HG02981 (cell line): ENCODE measurements at regions not wholly inside any gene's neighbourhood (a gene's known extent, or its start where the extent isn't known, plus 50 kb on each side); places are given as distances from the start of the nearest gene placed in this dataset.

ENCODE experiments used
- ATAC-seq: cut with Tn5 transposase; IDR thresholded peaks from one replicate; pipeline ENCODE4 v1.9.1; 2021; ENCODE audit warnings: mild to moderate bottlenecking, moderate library complexity; ENCODE audit not compliant: unreplicated experiment

DNA sequence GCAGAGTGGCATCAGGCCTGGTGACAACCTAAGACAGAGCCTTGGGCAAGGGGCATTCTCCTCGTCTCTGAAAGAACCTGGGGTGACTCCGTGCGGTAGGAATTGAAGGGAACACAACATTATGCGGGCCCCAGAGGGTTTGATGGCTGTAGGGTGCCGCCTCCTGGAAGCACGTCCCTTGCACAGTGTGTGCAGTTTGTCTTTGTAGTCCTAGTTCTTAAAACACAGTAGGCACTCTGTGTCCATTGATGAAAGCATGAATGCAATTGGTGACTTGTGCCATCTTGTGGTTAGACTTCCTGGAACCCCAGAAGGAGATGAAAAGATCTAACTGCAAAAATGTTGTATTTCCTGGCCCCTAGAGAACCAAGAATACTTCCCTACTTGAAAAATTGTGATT, 279.8 kb downstream of the UTP18 start:
- no peak for ATAC-seq

DNA sequence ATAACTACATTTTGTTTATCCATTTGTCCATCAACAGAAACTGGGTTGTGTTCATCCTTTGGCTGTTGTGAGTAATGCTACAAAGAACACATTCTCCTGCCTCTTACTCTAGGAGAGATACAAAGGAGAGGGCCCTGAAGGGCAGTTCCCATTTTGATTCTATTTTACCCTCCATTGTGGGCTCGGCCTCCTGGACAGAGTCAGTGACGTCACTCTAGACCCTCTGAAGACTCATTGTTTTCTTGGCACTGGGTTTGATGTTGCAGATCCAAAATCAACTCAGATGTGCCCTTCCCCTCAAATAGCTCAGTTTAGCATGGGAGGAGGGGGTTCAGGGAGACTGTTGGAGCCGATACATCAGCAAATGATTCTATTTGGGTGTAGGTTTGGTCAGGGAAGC, 280.9 kb downstream of the UTP18 start:
- ATAC-seq: no peak

DNA sequence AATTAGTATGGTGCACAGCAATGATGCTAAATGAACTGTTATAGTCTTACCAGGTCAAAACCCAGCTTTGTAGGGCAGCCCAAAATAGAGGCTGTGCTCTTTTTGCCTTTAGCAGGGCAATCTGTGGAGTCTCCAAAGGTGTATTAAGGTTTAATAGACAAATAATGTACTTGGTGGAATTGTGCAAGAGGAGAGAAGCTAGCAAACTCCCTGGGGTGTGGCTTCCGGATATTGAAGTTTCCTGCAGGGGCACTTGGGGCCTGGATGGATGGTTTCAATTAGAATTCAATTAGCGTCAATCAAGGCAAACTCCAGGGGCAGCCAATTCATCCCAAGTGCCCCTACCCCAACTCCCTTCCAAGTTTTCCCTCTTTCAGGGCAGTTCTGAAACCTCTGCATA, 285.8 kb downstream of the UTP18 start:
- ATAC-seq: no peak

DNA sequence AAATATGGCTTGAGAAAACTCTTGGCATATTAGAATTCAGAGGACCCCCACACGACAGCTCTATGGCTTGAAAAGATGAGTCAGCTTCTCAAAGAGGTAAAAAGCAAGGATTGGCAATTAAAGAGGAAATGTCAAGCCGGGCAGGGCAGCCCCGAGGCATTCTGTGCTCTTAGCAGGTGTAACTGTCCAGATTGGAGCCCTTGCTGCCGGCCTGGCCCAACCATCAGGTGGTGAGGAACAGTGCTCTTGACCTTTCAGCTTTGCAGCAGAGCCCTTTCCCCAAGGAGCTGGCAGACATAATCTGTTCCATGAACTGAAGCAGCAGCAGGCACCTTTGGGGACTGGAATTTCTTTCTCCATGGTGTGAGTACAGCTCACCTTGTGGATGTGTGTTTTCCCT, 287.8 kb downstream of the UTP18 start:
- no peak for ATAC-seq

DNA sequence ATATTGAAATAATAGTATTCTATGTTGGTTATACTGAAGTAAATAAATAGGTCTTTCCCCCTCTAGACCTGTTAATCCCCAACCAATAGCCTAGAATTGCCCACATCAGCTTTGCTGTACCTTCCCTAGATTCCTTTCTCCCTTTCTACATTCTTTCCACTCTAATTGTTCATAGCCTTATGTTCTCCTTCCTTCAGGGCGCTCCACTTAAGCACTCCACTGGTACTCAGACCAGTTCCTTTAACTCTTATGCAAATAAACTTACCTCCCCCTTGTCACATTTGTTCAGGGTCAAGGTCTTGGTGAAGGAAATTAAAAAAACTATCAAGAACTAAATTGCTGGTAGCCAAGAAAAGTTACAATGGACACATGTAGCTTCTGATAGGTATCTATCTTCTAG, 294.8 kb downstream of the UTP18 start:
- no peak for ATAC-seq

DNA sequence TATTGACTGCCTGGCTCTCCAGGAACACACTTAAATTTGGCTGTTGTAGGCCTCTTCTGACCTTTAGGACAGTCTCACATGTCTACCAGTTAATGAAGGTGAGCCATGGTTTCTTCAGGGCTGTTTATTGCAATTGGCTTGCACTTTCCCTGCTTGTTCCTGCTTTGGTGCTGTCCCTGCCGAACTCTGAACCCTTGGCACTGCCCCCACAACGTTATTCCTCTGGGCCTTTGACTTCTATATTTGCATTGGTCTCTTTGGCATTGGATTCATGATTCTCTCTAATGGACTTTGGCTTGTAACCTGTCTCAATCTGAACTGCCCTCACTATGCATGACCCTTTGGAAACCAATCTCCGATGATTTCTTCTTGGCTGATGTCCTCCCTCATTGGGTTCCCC, 299.4 kb downstream of the UTP18 start:
- ATAC-seq: no peak

DNA sequence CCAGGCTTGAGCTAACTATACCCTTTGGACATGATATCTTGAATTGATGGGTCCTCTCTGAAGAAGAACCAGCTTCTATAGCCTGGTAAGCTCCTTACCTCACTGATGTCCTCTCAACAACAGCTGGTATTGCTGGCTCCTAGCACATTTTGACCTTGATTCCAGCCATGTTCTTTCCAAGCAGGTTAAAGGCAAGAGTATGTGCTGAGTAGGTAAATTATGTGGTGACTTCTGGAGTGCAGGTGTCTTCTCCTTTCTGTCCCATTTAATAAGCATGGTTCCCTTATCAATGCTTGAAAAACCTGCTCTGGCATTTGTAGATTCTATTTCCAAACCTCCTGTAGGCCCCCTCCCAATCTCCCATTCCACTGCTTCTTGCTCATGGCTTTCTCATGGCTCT, 300.1 kb downstream of the UTP18 start:
- no peak for ATAC-seq

DNA sequence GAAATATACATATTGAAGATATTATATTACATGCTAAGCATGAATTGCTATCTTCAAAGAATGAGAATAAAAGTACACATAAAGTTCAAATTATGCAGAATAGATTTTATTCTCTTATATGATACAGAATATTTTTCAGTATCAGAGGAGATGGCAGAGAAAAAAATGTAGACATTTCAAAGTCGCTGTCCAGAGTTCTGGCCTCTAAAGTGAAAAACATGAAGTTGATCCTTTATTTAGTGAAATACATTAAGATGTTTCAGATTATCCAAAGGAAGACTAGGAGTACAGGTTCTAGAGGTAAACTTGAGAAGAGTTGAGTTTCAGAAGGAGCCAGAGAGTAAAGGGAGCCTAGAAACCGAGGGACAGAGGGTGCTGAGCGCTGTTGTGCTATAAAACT, 303.6 kb downstream of the UTP18 start:
- ATAC-seq: no peak

DNA sequence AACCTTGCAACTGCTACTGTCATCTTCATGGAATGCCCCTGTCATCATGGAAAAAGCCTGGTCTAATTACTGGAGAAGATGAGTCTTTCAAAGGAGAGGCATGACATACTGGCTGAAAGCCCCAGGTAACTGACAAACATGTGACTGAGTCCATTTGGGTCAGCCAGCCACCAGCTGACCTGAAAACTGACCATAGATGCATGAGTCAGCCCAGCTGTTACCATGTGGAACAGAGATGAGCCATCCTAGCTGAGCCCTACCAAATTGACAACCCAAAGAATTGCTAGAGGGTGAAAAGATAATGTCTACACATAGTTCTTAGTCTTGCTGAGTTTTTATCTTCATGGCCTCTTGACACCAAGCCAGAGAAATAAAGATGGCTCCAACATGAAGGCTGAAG, 311.8 kb downstream of the UTP18 start:
- ATAC-seq: no peak
